Natural killer cell (primary cell): ENCODE measurements at regions not wholly inside any gene's neighbourhood (a gene's known extent, or its start where the extent isn't known, plus 50 kb on each side); places are given as distances from the start of the nearest gene placed in this dataset.

Source experiments
- ATAC-seq, 3 donors: fragments of 150-1000 bp in 2 of 3; fragments of 200-7000 bp in 1 of 3; cut with Tn5 transposase; 1 replicate in 1 of 3; 2 replicates in 2 of 3; pipeline ENCODE4 v1.10.0; 2021; ENCODE audit warnings: mild to moderate bottlenecking in 2 of 3, moderate library complexity in 2 of 3
- DNase-seq, 2 donors: peaks; one replicate each; pipeline versions ENCODE4 v3.0.0 to v3.0.0-alpha.2; 2013 to 2021; ENCODE audit warnings: mixed read lengths in 1 of 2
- H3K27ac ChIP-seq: one replicate; pipeline ENCODE4 v1.5.1; 2013; ENCODE audit warnings: mild to moderate bottlenecking, low read length
- H3K27me3 ChIP-seq: one replicate; pipeline ENCODE4 v1.6.1; 2013; ENCODE audit warnings: low read length; ENCODE audit not compliant: control insufficient read depth, insufficient read depth
- H3K36me3 ChIP-seq: one replicate; pipeline ENCODE4 v1.6.1; 2013; ENCODE audit warnings: low read length; ENCODE audit not compliant: control insufficient read depth, insufficient read depth
- H3K4me1 ChIP-seq: one replicate; pipeline ENCODE4 v1.6.1; 2013; ENCODE audit warnings: low read length; ENCODE audit not compliant: control insufficient read depth, insufficient read depth
- H3K4me3 ChIP-seq: one replicate; pipeline ENCODE4 v1.5.1; 2013; ENCODE audit warnings: low read length
- H3K9me3 ChIP-seq: one replicate; pipeline ENCODE4 v1.6.1; 2013; ENCODE audit warnings: low read length; ENCODE audit not compliant: control insufficient read depth, insufficient read depth
- H3K27ac Mint-ChIP-seq, 2 donors: one replicate each; pipeline ENCODE4 v1.8.0; 2022; ENCODE audit warnings: mild to moderate bottlenecking in 2 of 2, mixed read lengths in 2 of 2, moderate library complexity in 1 of 2
- H3K27me3 Mint-ChIP-seq, 2 donors: one replicate each; pipeline ENCODE4 v1.8.0; 2022; ENCODE audit warnings: low read depth in 2 of 2, mixed read lengths in 2 of 2
- H3K36me3 Mint-ChIP-seq: one replicate; pipeline ENCODE4 v1.8.0; 2022; ENCODE audit warnings: mixed read lengths
- H3K4me1 Mint-ChIP-seq, 2 donors: one replicate each; pipeline ENCODE4 v1.8.0; 2022; ENCODE audit warnings: mixed read lengths in 2 of 2
- H3K4me3 Mint-ChIP-seq: one replicate; pipeline ENCODE4 v1.8.0; 2022; ENCODE audit warnings: mild to moderate bottlenecking, moderate library complexity, mixed read lengths
- H3K9me3 Mint-ChIP-seq, 2 donors: one replicate each; pipeline ENCODE4 v1.8.0; 2022; ENCODE audit warnings: mixed read lengths in 2 of 2
- WGBS: methylation state at CpG from one replicate; pipeline ENCODE4 v1.1.7; 2013; ENCODE audit warnings: missing lambda C conversion rate; ENCODE audit not compliant: insufficient coverage; 5-methylcytosine and 5-hydroxymethylcytosine counted together
- intact Hi-C: fragments of 100-400 bp; cut with micrococcal nuclease; formaldehyde crosslinking; loops from one replicate; pipeline ENCODE4 v1.14.2; 2022
- TF ChIP-seq, protein P1 (sequence below): fragments of 200-600 bp; IDR thresholded peaks from one replicate; pipeline ENCODE4 v1.8.0; 2022; ENCODE audit warnings: antibody characterized with exemption

DNA sequence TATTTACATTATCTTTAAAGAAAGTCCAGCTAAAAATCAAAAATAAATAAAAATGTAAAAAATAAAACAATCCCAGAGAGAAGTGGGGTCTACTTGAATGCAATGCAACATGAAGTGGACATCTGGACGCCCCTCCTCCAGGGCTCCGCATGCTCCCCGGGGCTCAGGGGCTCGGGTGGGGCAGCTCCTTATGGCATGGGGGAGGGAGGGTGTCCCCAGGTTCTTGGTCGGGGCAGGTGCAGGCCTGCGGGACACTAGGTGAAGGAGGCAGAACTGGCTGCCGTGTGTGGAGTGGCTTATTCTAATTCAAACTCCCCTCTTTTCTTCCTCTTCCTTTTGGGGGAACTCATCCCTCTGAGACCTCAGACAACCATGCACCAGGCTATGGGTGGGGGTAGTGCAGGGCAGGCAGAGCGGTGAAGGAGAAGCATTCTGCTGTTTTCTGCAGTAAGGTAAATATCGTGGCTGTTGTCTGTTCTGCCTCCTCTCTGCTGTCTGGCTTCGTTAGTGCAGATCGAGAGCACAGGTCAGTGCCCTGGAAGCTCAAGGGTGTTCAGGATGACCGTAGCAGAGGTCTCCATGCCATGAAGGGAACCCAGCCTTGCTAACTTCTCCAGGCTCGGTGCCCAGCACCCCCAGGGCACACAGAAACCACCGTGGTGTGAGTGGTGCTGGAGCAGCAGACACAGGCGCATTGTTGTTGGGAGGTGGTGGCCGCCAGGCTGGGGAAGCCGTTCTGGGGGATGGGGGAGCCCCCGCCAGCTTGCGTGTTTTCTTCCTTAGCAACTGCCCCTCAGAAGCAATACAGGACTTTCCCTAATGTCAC, 82.6 kb downstream of the TTLL2 start:
- no peaks in the 10 kb centered on the region for H3K36me3 ChIP-seq
- DNase-seq: no peak
- H3K27ac Mint-ChIP-seq: no peak overlapping the region
- no peak overlapping the region for H3K4me3 ChIP-seq
- 78% methylated on average over 16 of the region's 19 CpGs for WGBS
- H3K9me3 Mint-ChIP-seq: no peaks in the 10 kb centered on the region
- H3K4me1 ChIP-seq: no peaks in the 10 kb centered on the region
- no peaks in the 10 kb centered on the region for H3K4me1 Mint-ChIP-seq
- intact Hi-C loops: no loop called here
- H3K36me3 Mint-ChIP-seq: no peaks in the 10 kb centered on the region
- H3K27me3 Mint-ChIP-seq: peaks cover 7 to 11% of the 10 kb centered on the region in 2 donors
- H3K27me3 ChIP-seq: no peaks in the 10 kb centered on the region
- TF ChIP-seq, protein P1, sequence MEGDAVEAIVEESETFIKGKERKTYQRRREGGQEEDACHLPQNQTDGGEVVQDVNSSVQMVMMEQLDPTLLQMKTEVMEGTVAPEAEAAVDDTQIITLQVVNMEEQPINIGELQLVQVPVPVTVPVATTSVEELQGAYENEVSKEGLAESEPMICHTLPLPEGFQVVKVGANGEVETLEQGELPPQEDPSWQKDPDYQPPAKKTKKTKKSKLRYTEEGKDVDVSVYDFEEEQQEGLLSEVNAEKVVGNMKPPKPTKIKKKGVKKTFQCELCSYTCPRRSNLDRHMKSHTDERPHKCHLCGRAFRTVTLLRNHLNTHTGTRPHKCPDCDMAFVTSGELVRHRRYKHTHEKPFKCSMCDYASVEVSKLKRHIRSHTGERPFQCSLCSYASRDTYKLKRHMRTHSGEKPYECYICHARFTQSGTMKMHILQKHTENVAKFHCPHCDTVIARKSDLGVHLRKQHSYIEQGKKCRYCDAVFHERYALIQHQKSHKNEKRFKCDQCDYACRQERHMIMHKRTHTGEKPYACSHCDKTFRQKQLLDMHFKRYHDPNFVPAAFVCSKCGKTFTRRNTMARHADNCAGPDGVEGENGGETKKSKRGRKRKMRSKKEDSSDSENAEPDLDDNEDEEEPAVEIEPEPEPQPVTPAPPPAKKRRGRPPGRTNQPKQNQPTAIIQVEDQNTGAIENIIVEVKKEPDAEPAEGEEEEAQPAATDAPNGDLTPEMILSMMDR: no peak
- no peak overlapping the region for H3K4me3 Mint-ChIP-seq
- no peaks in the 10 kb centered on the region for H3K9me3 ChIP-seq
- H3K27ac ChIP-seq: no peak overlapping the region
- ATAC-seq: no peak

DNA sequence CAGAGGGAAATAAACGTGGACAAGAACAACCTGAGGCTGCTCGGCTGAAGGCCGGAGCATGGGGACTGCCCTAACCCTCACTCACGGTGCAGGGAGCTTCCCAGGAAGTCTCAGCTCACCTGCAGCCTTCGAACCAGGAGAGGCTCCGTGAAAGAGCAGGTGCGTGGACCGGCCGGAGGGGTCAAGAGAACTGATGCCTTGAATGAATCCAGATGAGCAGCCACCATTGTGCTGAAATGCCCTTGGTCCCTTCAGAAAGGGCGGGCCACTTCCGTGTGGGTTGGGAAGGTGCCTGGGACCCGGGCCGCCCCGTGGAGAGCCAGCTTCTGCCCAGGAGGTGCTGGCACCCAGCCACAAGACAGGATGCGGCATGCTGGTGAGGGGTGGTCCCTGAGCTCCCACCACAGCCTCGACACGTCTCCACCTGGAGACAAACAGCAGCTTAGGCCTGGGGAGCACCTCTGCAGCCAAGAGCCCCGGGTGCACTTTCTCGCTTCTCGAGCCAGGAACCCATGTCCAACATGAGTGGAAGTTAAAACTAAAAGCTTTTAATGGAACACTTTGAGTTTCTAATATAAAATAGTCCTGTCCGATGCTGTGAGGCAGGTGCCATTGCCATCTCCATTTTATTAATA, 83.5 kb downstream of the TTLL2 start:
- Mint-ChIP-seq H3K27ac (no peak overlapping the region), H3K27me3 (peaks cover 7 to 11% of the 10 kb centered on the region in 2 donors), H3K4me3 (no peak overlapping the region), H3K9me3 (no peaks in the 10 kb centered on the region), H3K36me3 (no peaks in the 10 kb centered on the region), H3K4me1 (no peaks in the 10 kb centered on the region)
- DNase-seq (no peak), ATAC-seq (no peak)
- no peaks in the 10 kb centered on the region for H3K27me3 ChIP-seq
- intact Hi-C loops: no loop called here
- no peak overlapping the region for H3K4me3 ChIP-seq
- no peaks in the 10 kb centered on the region for H3K9me3 ChIP-seq
- 82% methylated on average over 21 of the region's 21 CpGs for WGBS
- H3K4me1 ChIP-seq: no peaks in the 10 kb centered on the region
- no peak overlapping the region for H3K27ac ChIP-seq
- H3K36me3 ChIP-seq: no peaks in the 10 kb centered on the region
- TF ChIP-seq, protein P1: no peak

DNA sequence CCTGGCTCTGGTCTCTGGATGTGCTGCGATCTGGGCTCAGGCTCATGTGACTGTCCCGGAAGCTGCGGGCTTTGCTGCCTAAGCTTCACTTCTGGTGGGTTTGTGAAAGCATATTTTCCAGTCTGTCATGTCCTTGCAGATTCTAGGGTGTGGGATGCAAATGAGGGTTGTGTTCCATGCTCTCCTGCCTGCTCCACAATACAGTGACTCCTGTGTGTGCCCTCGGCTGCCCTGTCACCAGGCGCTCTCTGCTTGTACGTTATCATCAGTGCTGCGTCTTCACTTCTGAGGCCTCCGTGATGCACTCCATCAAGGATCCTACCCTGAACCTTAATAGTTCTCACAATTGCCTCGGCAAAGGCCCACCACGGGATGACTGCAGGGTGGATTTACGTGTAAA, 84.2 kb downstream of the TTLL2 start:
- Histone ChIP-seq H3K4me3 (no peak overlapping the region), H3K9me3 (no peaks in the 10 kb centered on the region), H3K27ac (no peak overlapping the region), H3K27me3 (no peaks in the 10 kb centered on the region), H3K4me1 (no peaks in the 10 kb centered on the region), H3K36me3 (no peaks in the 10 kb centered on the region)
- intact Hi-C loops: no loop called here
- no peaks in the 10 kb centered on the region for H3K36me3 Mint-ChIP-seq
- H3K4me3 Mint-ChIP-seq: no peak overlapping the region
- H3K27ac Mint-ChIP-seq: no peak overlapping the region
- 91% methylated on average over 11 of the region's 11 CpGs for WGBS
- H3K27me3 Mint-ChIP-seq: peaks cover 7 to 11% of the 10 kb centered on the region in 2 donors
- no peaks in the 10 kb centered on the region for H3K9me3 Mint-ChIP-seq
- TF ChIP-seq, protein P1: no peak
- DNase-seq (no peak), ATAC-seq (no peak)
- H3K4me1 Mint-ChIP-seq: no peaks in the 10 kb centered on the region
